K562 (cell line): ENCODE measurements at regions not wholly inside any gene's neighbourhood (a gene's known extent, or its start where the extent isn't known, plus 50 kb on each side); places are given as distances from the start of the nearest gene placed in this dataset.

Experiments
- ATAC-seq: fragments of 200-7000 bp; cut with Tn5 transposase; 3 replicates; pipeline ENCODE4 v1.9.1; 2020; ENCODE audit warnings: moderate library complexity
- BruUV-seq: library from RNA; stranded (reverse); fragments of 400-500 nt; replicated peaks from 2 replicates; lab custom pipeline; 2021; lab: Mats Ljungman, UMichigan
- CTCF ChIA-PET: fragments of 300-600 bp; formaldehyde crosslinking; extraction: SDS; loops from one replicate; lab custom pipeline; 2021; ENCODE audit warnings: low intra/inter-chr PET ratio; lab: Yijun Ruan, JAX
- POLR2A ChIA-PET: fragments of 300-600, 350-650 bp; sonication (Branson Sonifier 250); formaldehyde crosslinking; extraction: SDS; loops from one replicate; lab custom pipeline; 2021; ENCODE audit warnings: antibody characterized with exemption, inconsistent platforms; lab: Yijun Ruan, JAX
- DNase-seq, 4 experiments: peaks; one replicate each; pipeline versions ENCODE4 v3.0.0 to v3.0.0-alpha.2; 2011 to 2018; ENCODE audit warnings: low spot score in 3 of 4, mixed read lengths in 3 of 4; ENCODE audit errors: extremely low read depth in 1 of 4
- FAIRE-seq: peaks from 2 replicates; lab custom pipeline; 2011; peaks lifted over from hg19 to GRCh38; lab: Jason Lieb, UNC
- H2AFZ ChIP-seq: 2 replicates; pipeline ENCODE4 v1.6.0; 2011; ENCODE audit warnings: low read depth, low read length, control low read depth, inconsistent platforms
- H3K27ac ChIP-seq: fragments of 200-600 bp; 3 replicates; pipeline ENCODE4 v1.8.0; 2011; ENCODE audit warnings: low read depth, mild to moderate bottlenecking, control low read depth, inconsistent platforms, low read length, moderate library complexity, mixed read lengths; ENCODE audit errors: extremely low read depth
- H3K27me3 ChIP-seq, 2 experiments: fragments of 300-600 bp in 1 of 2; 2 replicates in 1 of 2; 3 replicates in 1 of 2; pipeline versions ENCODE4 v1.6.0 to v1.8.0; 2011; ENCODE audit warnings: inconsistent platforms in 2 of 2, low read length in 2 of 2, mild to moderate bottlenecking in 1 of 2, mixed read lengths in 1 of 2, moderate library complexity in 1 of 2; ENCODE audit not compliant: control insufficient read depth in 2 of 2, insufficient read depth in 2 of 2
- H3K36me3 ChIP-seq: fragments of 300-600 bp; 3 replicates; pipeline ENCODE4 v1.8.0; 2011; ENCODE audit warnings: mild to moderate bottlenecking, low read length, inconsistent platforms; ENCODE audit not compliant: control insufficient read depth, insufficient read depth
- H3K4me1 ChIP-seq, 2 experiments: fragments of 200-600 bp in 1 of 2; replicated peaks in 1 of 2; 2 replicates in 1 of 2; 3 replicates in 1 of 2; pipeline versions ENCODE4 v1.5.1 to v1.8.0; 2011; ENCODE audit warnings: inconsistent platforms in 2 of 2, low read length in 2 of 2, mild to moderate bottlenecking in 1 of 2, mixed read lengths in 1 of 2, moderate library complexity in 1 of 2; ENCODE audit not compliant: control insufficient read depth in 2 of 2, insufficient read depth in 2 of 2
- H3K4me2 ChIP-seq: 2 replicates; pipeline ENCODE4 v1.6.1; 2011; ENCODE audit warnings: low read length, control low read depth, inconsistent platforms, mixed read lengths; ENCODE audit not compliant: insufficient read depth
- H3K4me3 ChIP-seq: fragments of 200-600 bp; sonication (generic), shearing (Covaris generic); 2 replicates; pipeline ENCODE4 v1.5.1; 2016; ENCODE audit warnings: control low read depth, inconsistent platforms
- H3K79me2 ChIP-seq: fragments of 200-600 bp; 3 replicates; pipeline ENCODE4 v1.8.0; 2011; ENCODE audit warnings: low read length, inconsistent platforms; ENCODE audit not compliant: control insufficient read depth, insufficient read depth
- H3K9ac ChIP-seq, 2 experiments: 2 replicates each; pipeline versions ENCODE4 v1.6.0 to v1.6.1; 2011; ENCODE audit warnings: low read depth in 2 of 2, low read length in 2 of 2, control low read depth in 1 of 2, inconsistent platforms in 1 of 2, mild to moderate bottlenecking in 1 of 2, mixed read lengths in 1 of 2; ENCODE audit not compliant: insufficient read depth in 1 of 2
- H3K9me1 ChIP-seq: one replicate; pipeline ENCODE4 v1.6.0; 2011; ENCODE audit warnings: inconsistent platforms, mild to moderate bottlenecking, low read length, moderate library complexity; ENCODE audit not compliant: control insufficient read depth, insufficient read depth
- H3K9me3 ChIP-seq: replicated peaks from 2 replicates; pipeline ENCODE4 v1.5.1; 2011; ENCODE audit warnings: low read depth, low read length, inconsistent platforms; ENCODE audit not compliant: control insufficient read depth, insufficient read depth
- H4K20me1 ChIP-seq: replicated peaks from 2 replicates; pipeline ENCODE4 v1.6.1; 2011; ENCODE audit warnings: low read length, inconsistent platforms, mixed read lengths; ENCODE audit not compliant: control insufficient read depth, insufficient read depth
- ATF6 ChIP-seq: sonication (generic); formaldehyde crosslinking; IDR thresholded peaks from 2 replicates; pipeline ENCODE4 v1.4.0; 2020; ENCODE audit warnings: mild to moderate bottlenecking, missing genetic modification reagents
- CCNT2 ChIP-seq: IDR thresholded peaks from 2 replicates; pipeline ENCODE4 v1.6.1; 2011; ENCODE audit warnings: borderline replicate concordance, low read depth, mild to moderate bottlenecking, moderate library complexity, mixed read lengths, low read length; ENCODE audit not compliant: insufficient read length; ENCODE audit errors: extremely low read depth
- NEUROD1 ChIP-seq: fragments of 150-350 bp; IDR thresholded peaks from 2 replicates; pipeline ENCODE4 v1.6.1; 2014; ENCODE audit warnings: borderline replicate concordance, low read length, low read depth; ENCODE audit not compliant: partially characterized antibody
- NR4A1 ChIP-seq, 2 experiments: fragments of 250-450 bp in 1 of 2; fragments of 450-650 bp in 1 of 2; sonication (Bioruptor Pico) in 1 of 2; IDR thresholded peaks; 2 replicates each; pipeline versions ENCODE4 v1.4.0 to v1.6.1; 2016 to 2020; ENCODE audit warnings: mild to moderate bottlenecking in 2 of 2, missing compliant biosample characterization in 1 of 2, missing genetic modification characterization in 1 of 2, moderate library complexity in 1 of 2
- OTX1 ChIP-seq: fragments of 450-650 bp; formaldehyde crosslinking; IDR thresholded peaks from 2 replicates; pipeline ENCODE4 v1.4.0; 2022; ENCODE audit warnings: mild to moderate bottlenecking
- RBBP5 ChIP-seq: fragments of 200-600 bp; sonication (generic); IDR thresholded peaks from 2 replicates; pipeline ENCODE4 v1.6.1; 2012; ENCODE audit warnings: borderline replicate concordance, mild to moderate bottlenecking, low read length, control low read depth, inconsistent platforms; ENCODE audit not compliant: insufficient read depth, poor library complexity, severe bottlenecking
- RBM17 ChIP-seq: fragments of 200-400 bp; formaldehyde crosslinking; IDR thresholded peaks from 2 replicates; pipeline ENCODE4 v1.6.1; 2017; ENCODE audit warnings: low read depth, mild to moderate bottlenecking, low read length, borderline replicate concordance
- SMAD4 ChIP-seq: fragments of 250-450 bp; sonication (Bioruptor Pico); conservative IDR thresholded peaks from 2 replicates; pipeline ENCODE4 v1.8.0; 2021; ENCODE audit warnings: inconsistent platforms, mild to moderate bottlenecking, moderate library complexity
- U2AF1 ChIP-seq: fragments of 200-400 bp; formaldehyde crosslinking; optimal IDR thresholded peaks from 2 replicates; pipeline ENCODE3; 2017; ENCODE audit warnings: mild to moderate bottlenecking, low read depth, low read length, moderate library complexity
- WGBS: fragments of 100-300 bp; shearing (Covaris generic); methylation state at CpG from one replicate; pipeline ENCODE4 v1.1.6; 2016; ENCODE audit warnings: low coverage, mixed read lengths; ENCODE audit not compliant: insufficient coverage; ENCODE audit errors: missing lambda C conversion rate; 5-methylcytosine and 5-hydroxymethylcytosine counted together
- in situ Hi-C: fragments of 300-500 bp; cut with MboI; formaldehyde crosslinking; loops from 4 replicates; pipeline ENCODE4 v1.15.0; 2018; ENCODE audit warnings: inconsistent platforms, mixed read lengths
- intact Hi-C: fragments of 100-400 bp; cut with micrococcal nuclease; formaldehyde crosslinking; loops from 2 replicates; pipeline ENCODE4 v1.14.2; 2022

DNA sequence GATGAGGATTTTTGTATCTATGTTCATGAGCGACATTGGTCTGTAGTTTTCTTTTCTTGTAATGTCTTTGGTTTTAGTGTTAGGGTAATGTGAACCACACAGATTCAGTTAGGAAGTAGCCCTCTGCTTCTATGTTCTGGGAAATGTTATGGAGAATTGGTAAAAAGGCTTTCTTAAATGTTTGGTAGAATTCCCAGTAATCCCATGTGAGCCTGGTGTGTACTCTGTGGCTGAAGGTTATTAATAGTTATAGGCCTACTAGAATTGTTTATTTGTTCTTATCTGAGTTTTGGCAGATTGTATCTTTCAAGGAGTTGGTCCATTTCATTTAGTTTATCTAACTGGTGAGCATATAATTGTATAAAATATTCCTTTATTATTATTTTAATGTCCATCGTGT is 484.6 kb upstream of the GHITM start:
- Histone ChIP-seq H3K4me2 (no peak overlapping the region), H3K9me1 (no peaks in the 10 kb centered on the region), H3K27me3 (no peaks in the 10 kb centered on the region), H3K9me3 (no peaks in the 10 kb centered on the region; the same call in 1 of the 2 replicates), H2AFZ (no peak overlapping the region), H4K20me1 (no peaks in the 10 kb centered on the region), H3K27ac (no peak overlapping the region), H3K9ac (no peak overlapping the region), H3K36me3 (no peaks in the 10 kb centered on the region), H3K4me1 (no peaks in the 10 kb centered on the region), H3K4me3 (no peak overlapping the region), H3K79me2 (no peaks in the 10 kb centered on the region)
- CTCF ChIA-PET: no interaction called here
- POLR2A ChIA-PET: no interaction called here
- in situ Hi-C loops (no loop called here), intact Hi-C loops (no loop called here)
- DNase-seq: no peak
- TF ChIP-seq NEUROD1 (no peak), CCNT2 (no peak), NR4A1 (CRISPR knock-in tag; IDR thresholded peaks at IDR 0.05) (no peak), NR4A1 (tag; IDR thresholded peaks at IDR 0.05) (no peak), RBM17 (no peak), U2AF1 (no peak), OTX1 (CRISPR knock-in tag) (no peak)
- no peak for FAIRE-seq
- BruUV-seq: no TSS peak
- ATAC-seq: no peak
- WGBS: 4% methylated on average over 2 of the region's 2 CpGs

- Histone ChIP-seq H2AFZ (no peak overlapping the region), H3K4me2 (no peak overlapping the region), H4K20me1 (no peaks in the 10 kb centered on the region), H3K9me1 (no peaks in the 10 kb centered on the region)
- CTCF ChIA-PET: no interaction called here
- FAIRE-seq: no peak
- TF ChIP-seq NEUROD1 (no peak), ATF6 (CRISPR knock-in tag) (no peak), RBBP5 (no peak), SMAD4 (CRISPR knock-in tag) (no peak)
- TF ChIP-seq, all 486 proteins: peak for 0
- no peaks in the 10 kb centered on the region for H3K4me1 ChIP-seq
- no peak overlapping the region for H3K9ac ChIP-seq
- no peak overlapping the region for H3K27ac ChIP-seq
- intact Hi-C loops (no loop called here), in situ Hi-C loops (no loop called here)
- peaks cover 3% of the 10 kb centered on the region for H3K9me3 ChIP-seq
- BruUV-seq: no TSS peak
- DNase-seq (no peak), ATAC-seq (no peak)
- H3K36me3 ChIP-seq: no peaks in the 10 kb centered on the region
- H3K27me3 ChIP-seq: no peaks in the 10 kb centered on the region
- no peak overlapping the region for H3K4me3 ChIP-seq
- no peaks in the 10 kb centered on the region for H3K79me2 ChIP-seq
- POLR2A ChIA-PET: no interaction called here
These were observed 482.4 kb upstream of the GHITM start for GRCh38 chr10:83656924-83657323.
